Neural progenitor cell (in vitro differentiated cells): ENCODE measurements at regions not wholly inside any gene's neighbourhood (a gene's known extent, or its start where the extent isn't known, plus 50 kb on each side); places are given as distances from the start of the nearest gene placed in this dataset.
A peak's percentile ranks its signal among the peaks of the same experiment; 100 is the strongest.

ENCODE experiments used
- DNase-seq: peaks from one replicate; pipeline ENCODE4 v3.0.0-alpha.2; 2016; ENCODE audit warnings: low spot score
- H2AFZ ChIP-seq: fragments of 200-600 bp; sonication (generic); replicated peaks from 2 replicates; pipeline ENCODE4 v1.6.1; 2016; ENCODE audit warnings: antibody characterized with exemption
- H3F3A ChIP-seq: fragments of 200-600 bp; sonication (generic); 2 replicates; pipeline ENCODE4 v1.6.1; 2016; ENCODE audit warnings: antibody characterized with exemption, low read depth
- H3K27ac ChIP-seq: fragments of 200-600 bp; sonication (generic); 2 replicates; pipeline ENCODE4 v1.5.1; 2016; ENCODE audit warnings: mild to moderate bottlenecking
- H3K27me3 ChIP-seq: fragments of 200-600 bp; sonication (generic); 2 replicates; pipeline ENCODE4 v1.6.1; 2016; ENCODE audit warnings: mild to moderate bottlenecking, moderate library complexity
- H3K36me3 ChIP-seq: fragments of 200-600 bp; sonication (generic); 2 replicates; pipeline ENCODE4 v1.5.1; 2016
- H3K4me1 ChIP-seq: fragments of 200-600 bp; sonication (generic); 2 replicates; pipeline ENCODE4 v1.6.1; 2016; ENCODE audit warnings: mixed run types
- H3K4me2 ChIP-seq: fragments of 200-600 bp; sonication (generic); 2 replicates; pipeline ENCODE4 v1.6.1; 2016
- H3K4me3 ChIP-seq: fragments of 200-600 bp; sonication (generic); 2 replicates; pipeline ENCODE4 v1.5.1; 2016
- H3K79me2 ChIP-seq: fragments of 200-600 bp; sonication (generic); 2 replicates; pipeline ENCODE4 v1.6.1; 2016; ENCODE audit warnings: low read depth
- H3K9ac ChIP-seq: fragments of 200-600 bp; sonication (generic); 2 replicates; pipeline ENCODE4 v1.6.1; 2016
- H3K9me3 ChIP-seq: fragments of 200-600 bp; sonication (generic); 2 replicates; pipeline ENCODE4 v1.5.1; 2016; ENCODE audit warnings: low read depth
- H4K20me1 ChIP-seq: fragments of 200-600 bp; sonication (generic); 2 replicates; pipeline ENCODE4 v1.6.1; 2016; ENCODE audit warnings: low read depth
- H3K27ac Mint-ChIP-seq: 3 replicates; pipeline ENCODE4 v1.8.0; 2021; ENCODE audit warnings: mixed read lengths
- H3K27me3 Mint-ChIP-seq: 2 replicates; pipeline ENCODE4 v1.8.0; 2022; ENCODE audit warnings: low read depth, mild to moderate bottlenecking, inconsistent platforms, moderate library complexity, mixed read lengths; ENCODE audit not compliant: insufficient read depth
- H3K36me3 Mint-ChIP-seq: 3 replicates; pipeline ENCODE4 v1.8.0; 2021; ENCODE audit warnings: mixed read lengths
- H3K4me1 Mint-ChIP-seq: 3 replicates; pipeline ENCODE4 v1.8.0; 2021; ENCODE audit warnings: mixed read lengths
- H3K4me3 Mint-ChIP-seq: 3 replicates; pipeline ENCODE4 v1.8.0; 2021; ENCODE audit warnings: mild to moderate bottlenecking, moderate library complexity, mixed read lengths
- H3K9me3 Mint-ChIP-seq: 3 replicates; pipeline ENCODE4 v1.8.0; 2020; ENCODE audit warnings: mixed read lengths
- EZH2 ChIP-seq: fragments of 200-600 bp; sonication (generic); IDR thresholded peaks from 2 replicates; pipeline ENCODE4 v1.6.1; 2017; ENCODE audit warnings: antibody characterized with exemption, mild to moderate bottlenecking, moderate library complexity
- EZH2phosphoT487 ChIP-seq: fragments of 200-600 bp; sonication (generic); IDR thresholded peaks from 2 replicates; pipeline ENCODE4 v1.6.1; 2017; ENCODE audit warnings: antibody characterized with exemption
- TF ChIP-seq, protein P1 (sequence below): fragments of 200-600 bp; sonication (generic); IDR thresholded peaks from 2 replicates; pipeline ENCODE4 v1.5.1; 2017; ENCODE audit warnings: antibody characterized with exemption, mild to moderate bottlenecking

DNA sequence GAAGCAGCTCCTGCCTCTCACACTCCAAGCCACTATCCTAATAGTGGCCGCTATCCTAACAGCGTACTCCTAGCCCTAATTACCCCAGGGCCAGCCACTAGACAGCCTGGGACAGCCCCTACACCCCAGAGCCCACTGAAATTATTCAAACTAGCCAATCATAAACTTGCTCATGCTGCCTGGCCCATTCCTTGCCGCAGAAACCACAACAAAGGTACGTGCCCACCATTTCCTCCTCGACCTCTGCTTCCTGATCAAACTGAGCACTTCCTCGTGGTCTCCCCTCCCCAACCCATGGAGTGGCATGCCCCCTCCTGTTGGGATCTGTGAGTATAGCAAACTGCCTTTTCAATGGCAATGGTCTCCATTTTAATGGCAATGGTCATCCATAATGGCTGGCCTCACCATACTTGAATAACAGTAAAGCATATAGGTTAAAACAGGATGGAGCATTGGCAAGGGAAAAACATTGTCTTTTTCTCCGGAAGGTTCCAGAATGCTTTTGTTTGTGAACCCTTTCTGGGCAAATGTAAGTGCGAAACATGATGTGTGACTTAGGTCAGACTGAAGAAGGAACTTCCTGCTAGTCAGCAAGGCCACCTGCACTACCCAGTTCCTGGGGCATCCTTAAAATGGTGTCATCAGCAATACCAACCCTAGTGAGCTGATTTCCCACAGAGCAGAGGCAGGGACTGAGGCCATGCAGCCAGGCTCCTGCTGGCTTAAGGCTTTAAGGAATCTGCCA, 107.1 kb upstream of the ATP6AP2 start:
- Histone ChIP-seq H3K9ac (no peak overlapping the region), H3K27ac (peak overlapping the region; percentile 85), H2AFZ (no peak overlapping the region), H3K4me2 (peak overlapping the region; percentile 35), H3K9me3 (no peaks in the 10 kb centered on the region), H3K27me3 (no peaks in the 10 kb centered on the region), H4K20me1 (no peaks in the 10 kb centered on the region), H3K4me1 (peaks cover 38% of the 10 kb centered on the region), H3K79me2 (no peaks in the 10 kb centered on the region), H3K36me3 (no peaks in the 10 kb centered on the region), H3F3A (peaks cover 34% of the 10 kb centered on the region), H3K4me3 (peak overlapping the region; percentile 14)
- TF ChIP-seq EZH2 (no peak), EZH2phosphoT487 (no peak)
- TF ChIP-seq, protein P1, sequence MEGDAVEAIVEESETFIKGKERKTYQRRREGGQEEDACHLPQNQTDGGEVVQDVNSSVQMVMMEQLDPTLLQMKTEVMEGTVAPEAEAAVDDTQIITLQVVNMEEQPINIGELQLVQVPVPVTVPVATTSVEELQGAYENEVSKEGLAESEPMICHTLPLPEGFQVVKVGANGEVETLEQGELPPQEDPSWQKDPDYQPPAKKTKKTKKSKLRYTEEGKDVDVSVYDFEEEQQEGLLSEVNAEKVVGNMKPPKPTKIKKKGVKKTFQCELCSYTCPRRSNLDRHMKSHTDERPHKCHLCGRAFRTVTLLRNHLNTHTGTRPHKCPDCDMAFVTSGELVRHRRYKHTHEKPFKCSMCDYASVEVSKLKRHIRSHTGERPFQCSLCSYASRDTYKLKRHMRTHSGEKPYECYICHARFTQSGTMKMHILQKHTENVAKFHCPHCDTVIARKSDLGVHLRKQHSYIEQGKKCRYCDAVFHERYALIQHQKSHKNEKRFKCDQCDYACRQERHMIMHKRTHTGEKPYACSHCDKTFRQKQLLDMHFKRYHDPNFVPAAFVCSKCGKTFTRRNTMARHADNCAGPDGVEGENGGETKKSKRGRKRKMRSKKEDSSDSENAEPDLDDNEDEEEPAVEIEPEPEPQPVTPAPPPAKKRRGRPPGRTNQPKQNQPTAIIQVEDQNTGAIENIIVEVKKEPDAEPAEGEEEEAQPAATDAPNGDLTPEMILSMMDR: no peak
- H3K9me3 Mint-ChIP-seq: peaks cover 4% of the 10 kb centered on the region
- H3K4me1 Mint-ChIP-seq: peaks cover 41% of the 10 kb centered on the region
- H3K27me3 Mint-ChIP-seq: peaks cover 3% of the 10 kb centered on the region
- DNase-seq: no peak
- H3K36me3 Mint-ChIP-seq: no peaks in the 10 kb centered on the region
- H3K4me3 Mint-ChIP-seq: peak overlapping the region; percentile 76
- no peak overlapping the region for H3K27ac Mint-ChIP-seq

GRCh38 chrX:40471965-40472648, 108.7 kb upstream of the ATP6AP2 start:
- Histone ChIP-seq H4K20me1 (no peaks in the 10 kb centered on the region), H3K4me2 (no peak overlapping the region), H2AFZ (no peak overlapping the region), H3K79me2 (no peaks in the 10 kb centered on the region), H3F3A (peaks cover 41% of the 10 kb centered on the region), H3K36me3 (no peaks in the 10 kb centered on the region), H3K9me3 (no peaks in the 10 kb centered on the region), H3K4me1 (peaks cover 39% of the 10 kb centered on the region), H3K27ac (no peak overlapping the region), H3K9ac (no peak overlapping the region), H3K27me3 (no peaks in the 10 kb centered on the region), H3K4me3 (no peak overlapping the region)
- H3K4me3 Mint-ChIP-seq: no peak overlapping the region
- peaks cover 7% of the 10 kb centered on the region for H3K27me3 Mint-ChIP-seq
- peaks cover 49% of the 10 kb centered on the region for H3K4me1 Mint-ChIP-seq
- no peaks in the 10 kb centered on the region for H3K36me3 Mint-ChIP-seq
- DNase-seq: peak; percentile 48
- TF ChIP-seq, protein P1: no peak
- no peak for TF ChIP-seq EZH2phosphoT487
- no peak for TF ChIP-seq EZH2
- H3K9me3 Mint-ChIP-seq: peaks cover 4% of the 10 kb centered on the region
- peak overlapping the region; percentile 30 for H3K27ac Mint-ChIP-seq

- Histone ChIP-seq H3K9ac (no peak overlapping the region), H3K4me1 (peaks cover 39% of the 10 kb centered on the region), H3K4me2 (no peak overlapping the region), H3K79me2 (no peaks in the 10 kb centered on the region), H3K36me3 (no peaks in the 10 kb centered on the region), H3K27me3 (no peaks in the 10 kb centered on the region), H3F3A (peaks cover 41% of the 10 kb centered on the region), H4K20me1 (no peaks in the 10 kb centered on the region), H3K4me3 (no peak overlapping the region), H2AFZ (no peak overlapping the region), H3K27ac (no peak overlapping the region), H3K9me3 (no peaks in the 10 kb centered on the region)
- no peak for DNase-seq
- peaks cover 3% of the 10 kb centered on the region for H3K36me3 Mint-ChIP-seq
- TF ChIP-seq, protein P1: no peak
- TF ChIP-seq EZH2phosphoT487: no peak
- H3K4me3 Mint-ChIP-seq: no peak overlapping the region
- H3K4me1 Mint-ChIP-seq: peaks cover 43% of the 10 kb centered on the region
- H3K27ac Mint-ChIP-seq: no peak overlapping the region
- H3K27me3 Mint-ChIP-seq: peaks cover 5% of the 10 kb centered on the region
- H3K9me3 Mint-ChIP-seq: peaks cover 5% of the 10 kb centered on the region
Observed at GRCh38 chrX:40470830-40471429, 109.8 kb upstream of the ATP6AP2 start.
